Calu3 (cell line): ENCODE measurements at regions not wholly inside any gene's neighbourhood (a gene's known extent, or its start where the extent isn't known, plus 50 kb on each side); places are given as distances from the start of the nearest gene placed in this dataset.

Source experiments
- BruUV-seq: library from RNA; stranded (reverse); fragments of 400-500 nt; replicated peaks from 2 replicates; lab custom pipeline; 2021; lab: Mats Ljungman, UMichigan
- CTCF ChIA-PET: fragments of 300-600 bp; sonication (Branson Sonifier 250); formaldehyde crosslinking; loops from one replicate; lab custom pipeline; 2022; ENCODE audit warnings: antibody characterized with exemption; lab: Charles Lee
- DNase-seq: peaks from one replicate; pipeline ENCODE4 v3.0.0; 2022
- H3K27ac Mint-ChIP-seq: one replicate; pipeline ENCODE4 v1.8.0; 2022; ENCODE audit warnings: mixed read lengths; ENCODE audit not compliant: unreplicated experiment
- H3K27me3 Mint-ChIP-seq: one replicate; pipeline ENCODE4 v1.8.0; 2022; ENCODE audit warnings: mixed read lengths; ENCODE audit not compliant: unreplicated experiment
- H3K36me3 Mint-ChIP-seq: one replicate; pipeline ENCODE4 v1.8.0; 2022; ENCODE audit warnings: mild to moderate bottlenecking, moderate library complexity, mixed read lengths; ENCODE audit not compliant: insufficient read depth, unreplicated experiment
- H3K4me1 Mint-ChIP-seq: one replicate; pipeline ENCODE4 v1.8.0; 2022; ENCODE audit warnings: mild to moderate bottlenecking, low read depth, mixed read lengths; ENCODE audit not compliant: unreplicated experiment
- H3K4me3 Mint-ChIP-seq: one replicate; pipeline ENCODE4 v1.8.0; 2022; ENCODE audit warnings: mild to moderate bottlenecking, low read depth, moderate library complexity, mixed read lengths; ENCODE audit not compliant: unreplicated experiment
- H3K9me3 Mint-ChIP-seq: one replicate; pipeline ENCODE4 v1.8.0; 2022; ENCODE audit warnings: low read depth, mixed read lengths; ENCODE audit not compliant: unreplicated experiment
- intact Hi-C: fragments of 100-400 bp; cut with micrococcal nuclease; formaldehyde crosslinking; loops from one replicate; pipeline ENCODE4 v1.10.0; 2022; ENCODE audit not compliant: unreplicated experiment
- TF ChIP-seq, protein P1 (sequence below): fragments of 200-600 bp; IDR thresholded peaks from one replicate; pipeline ENCODE4 v1.8.0; 2022; ENCODE audit warnings: antibody characterized with exemption; ENCODE audit not compliant: unreplicated experiment

DNA sequence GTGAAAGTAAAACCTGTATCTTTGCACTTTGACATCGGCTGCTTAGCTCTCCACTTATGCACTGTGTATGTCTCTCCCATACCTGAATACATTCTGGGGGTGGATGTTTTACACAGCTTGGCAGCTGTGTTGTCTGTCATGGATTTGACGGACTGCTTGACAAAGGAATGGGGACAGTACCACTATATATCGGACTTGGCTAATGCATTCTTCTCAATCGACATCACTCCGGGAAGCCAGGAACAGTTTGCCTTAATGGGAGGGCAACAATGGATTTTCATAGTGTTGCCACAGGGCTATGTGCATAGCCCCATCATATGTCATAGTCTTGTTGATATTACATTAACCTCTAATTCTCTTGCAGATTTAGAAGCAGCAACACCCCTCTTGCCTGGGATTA, 1008.3 kb downstream of the DNAH5 start:
- intact Hi-C loops, result no loop called here
- CTCF ChIA-PET, result no interaction called here
- H3K27ac Mint-ChIP-seq, result no peak overlapping the region
- no peaks in the 10 kb centered on the region for H3K36me3 Mint-ChIP-seq
- H3K27me3 Mint-ChIP-seq, result no peaks in the 10 kb centered on the region
- no peak overlapping the region for H3K4me3 Mint-ChIP-seq
- no peaks in the 10 kb centered on the region for H3K4me1 Mint-ChIP-seq
- BruUV-seq, result no TSS peak
- peaks cover 10% of the 10 kb centered on the region for H3K9me3 Mint-ChIP-seq
- DNase-seq, result no peak
- TF ChIP-seq, protein P1, sequence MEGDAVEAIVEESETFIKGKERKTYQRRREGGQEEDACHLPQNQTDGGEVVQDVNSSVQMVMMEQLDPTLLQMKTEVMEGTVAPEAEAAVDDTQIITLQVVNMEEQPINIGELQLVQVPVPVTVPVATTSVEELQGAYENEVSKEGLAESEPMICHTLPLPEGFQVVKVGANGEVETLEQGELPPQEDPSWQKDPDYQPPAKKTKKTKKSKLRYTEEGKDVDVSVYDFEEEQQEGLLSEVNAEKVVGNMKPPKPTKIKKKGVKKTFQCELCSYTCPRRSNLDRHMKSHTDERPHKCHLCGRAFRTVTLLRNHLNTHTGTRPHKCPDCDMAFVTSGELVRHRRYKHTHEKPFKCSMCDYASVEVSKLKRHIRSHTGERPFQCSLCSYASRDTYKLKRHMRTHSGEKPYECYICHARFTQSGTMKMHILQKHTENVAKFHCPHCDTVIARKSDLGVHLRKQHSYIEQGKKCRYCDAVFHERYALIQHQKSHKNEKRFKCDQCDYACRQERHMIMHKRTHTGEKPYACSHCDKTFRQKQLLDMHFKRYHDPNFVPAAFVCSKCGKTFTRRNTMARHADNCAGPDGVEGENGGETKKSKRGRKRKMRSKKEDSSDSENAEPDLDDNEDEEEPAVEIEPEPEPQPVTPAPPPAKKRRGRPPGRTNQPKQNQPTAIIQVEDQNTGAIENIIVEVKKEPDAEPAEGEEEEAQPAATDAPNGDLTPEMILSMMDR, result no peak

DNA sequence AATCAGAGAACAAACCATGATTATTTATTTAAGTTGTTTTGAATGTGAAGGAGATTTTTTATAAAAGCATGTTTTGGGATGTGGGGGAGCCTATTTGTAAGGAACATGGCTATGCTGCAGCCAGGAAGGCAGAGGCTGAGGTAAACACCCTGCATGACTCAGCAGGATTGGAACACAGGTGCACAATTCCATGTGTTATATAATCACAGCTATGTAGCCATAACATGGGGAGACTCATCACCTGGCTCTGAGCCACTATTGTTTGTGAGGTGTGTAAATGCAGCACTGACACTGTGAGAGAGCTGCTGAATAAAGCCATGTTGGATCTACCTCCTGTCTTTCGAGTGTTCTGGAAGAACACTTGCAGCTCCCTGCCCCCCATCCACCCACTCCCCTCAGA, 1009.8 kb downstream of the DNAH5 start:
- Mint-ChIP-seq H3K27me3 (no peaks in the 10 kb centered on the region), H3K4me1 (no peaks in the 10 kb centered on the region), H3K9me3 (peaks cover 13% of the 10 kb centered on the region), H3K27ac (no peak overlapping the region), H3K36me3 (no peaks in the 10 kb centered on the region), H3K4me3 (no peak overlapping the region)
- intact Hi-C loops, result no loop called here
- CTCF ChIA-PET, result no interaction called here
- DNase-seq, result no peak
- BruUV-seq, result no TSS peak
- TF ChIP-seq, protein P1, result no peak

DNA sequence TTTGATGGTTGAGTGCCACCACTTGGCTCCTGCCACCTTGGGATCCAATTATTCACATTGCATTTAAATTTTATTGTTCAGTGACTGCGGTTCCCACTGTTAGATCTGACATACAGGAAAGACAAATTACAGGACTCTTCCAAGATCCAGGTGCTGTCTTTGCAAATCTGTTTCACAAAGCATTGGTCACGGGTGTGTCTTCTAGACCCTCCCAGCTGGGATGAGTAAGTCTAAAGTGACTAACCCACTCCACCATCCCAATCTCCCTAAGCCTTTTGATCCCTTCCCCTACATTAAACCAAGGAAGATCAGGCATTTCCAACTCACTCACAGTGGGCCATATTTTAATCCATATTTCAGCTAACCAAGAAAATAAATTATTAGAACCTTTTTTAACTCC, 1016.3 kb upstream of the CTNND2 start:
- TF ChIP-seq, protein P1, result no peak
- no TSS peak for BruUV-seq
- H3K27ac Mint-ChIP-seq, result no peak overlapping the region
- CTCF ChIA-PET, result no interaction called here
- no peaks in the 10 kb centered on the region for H3K27me3 Mint-ChIP-seq
- H3K4me1 Mint-ChIP-seq, result no peaks in the 10 kb centered on the region
- H3K36me3 Mint-ChIP-seq, result no peaks in the 10 kb centered on the region
- intact Hi-C loops, result no loop called here
- DNase-seq, result no peak
- H3K4me3 Mint-ChIP-seq, result no peak overlapping the region
- H3K9me3 Mint-ChIP-seq, result peaks cover 10% of the 10 kb centered on the region

DNA sequence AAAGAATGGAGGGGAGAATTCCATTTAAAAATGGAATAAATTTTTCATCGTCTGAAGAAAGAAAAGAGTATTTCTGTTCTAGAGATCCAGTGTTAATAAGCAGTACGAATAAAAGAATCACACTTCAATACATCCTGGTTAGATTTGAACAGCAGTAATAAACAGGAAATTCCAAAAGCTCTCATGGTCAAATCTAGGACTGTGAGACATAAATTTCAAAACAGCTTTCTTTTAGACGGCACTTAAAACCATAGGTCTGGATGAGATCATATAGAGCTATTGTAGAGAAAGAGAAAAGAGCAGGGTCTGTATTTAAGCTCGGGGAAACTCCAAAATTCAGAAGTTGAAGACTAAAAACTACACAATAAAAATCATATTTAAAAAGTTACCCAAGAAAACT, 1006.9 kb upstream of the CTNND2 start:
- no peak for DNase-seq
- Mint-ChIP-seq H3K27me3 (no peaks in the 10 kb centered on the region), H3K27ac (no peak overlapping the region), H3K36me3 (no peaks in the 10 kb centered on the region), H3K4me3 (no peak overlapping the region), H3K4me1 (no peaks in the 10 kb centered on the region), H3K9me3 (peaks cover 13% of the 10 kb centered on the region)
- CTCF ChIA-PET, result no interaction called here
- TF ChIP-seq, protein P1, result no peak
- no TSS peak for BruUV-seq
- intact Hi-C loops, result no loop called here
